ENCODE measurements at regions not wholly inside any gene's neighbourhood (a gene's known extent, or its start where the extent isn't known, plus 50 kb on each side); places are given as distances from the start of the nearest gene placed in this dataset.

DNA sequence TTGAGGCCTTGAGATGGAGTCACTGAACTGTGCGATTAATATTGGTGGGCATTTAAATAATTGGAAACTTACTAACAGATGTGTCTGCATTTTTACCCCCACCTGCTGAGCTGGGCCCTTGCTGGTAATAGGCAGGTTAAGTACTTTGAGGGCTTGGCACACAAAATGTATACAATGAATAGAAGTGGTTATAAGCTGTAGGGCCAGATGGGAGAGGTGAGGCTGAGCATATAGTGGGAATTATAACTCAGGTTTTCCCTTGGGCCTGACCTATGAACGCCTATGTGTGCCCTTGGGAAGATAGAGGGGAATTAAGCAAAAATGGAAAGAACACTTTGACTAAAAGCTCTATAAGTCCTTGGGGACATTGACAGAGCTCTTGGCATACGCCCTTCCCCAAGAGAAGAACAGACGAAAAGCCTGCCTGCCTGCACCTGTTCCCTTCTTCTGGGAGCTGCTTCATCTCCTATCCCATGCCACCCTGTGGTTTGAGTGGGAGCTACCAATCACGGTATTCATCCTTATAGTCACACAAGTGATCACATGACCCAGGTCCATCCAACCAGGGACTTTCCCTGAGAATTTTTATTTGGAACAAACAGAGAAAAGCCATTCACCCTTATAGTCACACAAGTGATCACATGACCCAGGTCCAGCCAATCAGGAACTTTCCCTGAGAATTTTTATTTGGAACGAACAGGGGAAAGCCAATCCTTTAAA is 260.7 kb upstream of the CSF3R start:
- DNase-seq = peak; percentile 9

DNA sequence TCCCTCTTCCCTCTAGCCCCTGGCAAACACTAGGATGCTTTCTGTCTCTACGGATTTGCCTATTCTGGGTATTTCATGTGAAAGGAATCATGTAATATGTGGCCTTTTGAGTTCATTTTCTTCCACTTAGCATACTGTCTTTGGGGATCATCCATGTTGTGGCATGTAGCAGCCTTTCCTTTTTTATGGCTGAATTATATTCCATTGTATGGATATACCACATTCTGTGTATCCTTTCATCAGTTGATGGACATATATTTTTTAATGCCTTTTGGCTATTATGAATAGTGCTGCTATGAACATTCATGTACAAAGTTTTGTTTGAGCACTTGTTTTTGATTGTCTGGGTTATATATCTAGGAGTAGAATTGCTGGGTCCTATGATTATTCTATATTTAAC is 258.4 kb upstream of the CSF3R start:
- no peak for DNase-seq

DNA sequence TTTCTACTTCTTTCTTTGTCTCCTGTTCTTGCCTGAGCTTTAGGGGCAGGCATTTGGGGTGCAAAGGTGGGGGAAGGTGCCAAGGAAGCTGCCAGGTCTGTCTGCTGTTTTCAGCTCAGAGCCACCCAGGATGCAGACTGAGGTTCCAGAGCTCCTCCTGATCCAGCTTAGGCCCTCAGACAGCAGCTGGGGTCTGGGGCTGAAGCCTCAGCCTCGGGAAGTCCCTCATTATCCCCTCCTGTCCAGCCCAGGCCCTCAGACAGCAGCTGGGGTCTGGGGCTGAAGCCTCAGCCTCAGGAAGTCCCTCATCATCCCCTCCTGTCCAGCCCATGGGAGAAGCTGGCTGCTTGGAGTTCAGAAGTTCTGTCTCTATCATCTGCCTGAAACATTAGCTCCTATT is 257.7 kb upstream of the CSF3R start:
- DNase-seq = no peak

DNA sequence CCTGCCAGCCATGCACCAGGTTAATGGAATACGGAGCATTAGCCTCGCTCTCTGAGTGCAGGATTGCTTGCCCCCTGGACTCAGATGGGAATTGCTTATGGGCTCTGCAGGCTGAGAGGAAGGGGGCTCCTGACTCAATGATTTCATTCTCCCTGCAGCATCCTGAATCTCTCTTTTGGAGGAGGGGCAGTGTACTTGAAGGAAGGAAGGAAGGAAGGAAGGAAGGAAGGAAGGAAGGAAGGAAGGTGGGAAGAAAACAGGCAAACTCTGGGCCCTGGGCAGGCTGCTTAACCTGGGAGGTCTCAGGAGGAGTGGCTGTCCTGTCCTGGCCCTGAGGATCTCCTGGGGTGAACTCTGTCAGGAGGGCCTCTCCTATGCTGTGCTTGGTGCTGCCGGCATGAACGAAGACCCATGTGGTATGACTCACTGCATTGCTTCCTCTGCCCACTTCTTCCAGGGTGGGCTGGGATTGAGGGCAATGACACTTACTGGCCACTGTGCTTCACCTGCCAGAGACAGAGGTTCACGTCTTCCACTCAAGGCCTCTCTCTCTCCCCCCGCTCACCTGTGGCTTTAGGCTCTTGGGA is 257.1 kb upstream of the CSF3R start:
- DNase-seq = no peak

DNA sequence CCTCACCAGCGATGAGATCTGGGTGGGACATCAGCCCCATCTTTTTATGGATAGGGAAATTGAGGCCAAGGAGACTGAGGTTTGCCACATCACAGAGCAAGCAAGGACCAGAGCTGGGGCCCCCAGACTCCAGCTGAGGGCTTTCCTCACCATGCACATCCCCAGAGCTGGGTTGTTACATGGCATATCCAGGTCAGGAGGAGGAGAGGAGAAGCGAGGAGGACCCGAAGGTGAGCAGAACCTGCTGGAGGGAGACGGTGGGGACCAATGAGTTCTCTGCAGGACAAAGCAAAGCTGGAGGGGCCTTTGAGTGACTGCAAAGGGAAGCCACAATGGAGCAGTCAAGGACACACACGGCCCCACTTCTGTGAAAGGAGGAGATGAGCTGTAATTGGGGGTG is 255.5 kb upstream of the CSF3R start:
- no peak for DNase-seq

DNA sequence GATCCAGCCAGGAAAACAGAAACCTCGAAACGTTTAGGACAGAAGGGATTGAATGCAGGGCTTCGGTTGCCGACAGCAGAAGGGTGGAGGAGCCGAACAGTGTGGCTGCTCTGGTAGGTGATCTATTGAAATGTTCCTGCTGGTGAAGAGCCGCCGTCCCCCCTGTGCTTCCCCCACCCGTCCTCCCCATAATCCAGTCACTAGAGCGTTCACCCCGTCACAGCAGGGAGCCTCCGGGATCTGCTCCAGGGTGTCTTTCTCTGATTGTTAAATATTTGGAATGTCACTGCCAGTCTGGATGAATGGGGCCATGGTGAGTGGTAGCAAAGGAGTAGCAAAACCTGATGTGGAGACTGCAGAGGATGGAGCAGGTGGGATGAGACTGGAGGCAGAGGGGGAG is 255.1 kb upstream of the CSF3R start:
- DNase-seq = peak; percentile 7

DNA sequence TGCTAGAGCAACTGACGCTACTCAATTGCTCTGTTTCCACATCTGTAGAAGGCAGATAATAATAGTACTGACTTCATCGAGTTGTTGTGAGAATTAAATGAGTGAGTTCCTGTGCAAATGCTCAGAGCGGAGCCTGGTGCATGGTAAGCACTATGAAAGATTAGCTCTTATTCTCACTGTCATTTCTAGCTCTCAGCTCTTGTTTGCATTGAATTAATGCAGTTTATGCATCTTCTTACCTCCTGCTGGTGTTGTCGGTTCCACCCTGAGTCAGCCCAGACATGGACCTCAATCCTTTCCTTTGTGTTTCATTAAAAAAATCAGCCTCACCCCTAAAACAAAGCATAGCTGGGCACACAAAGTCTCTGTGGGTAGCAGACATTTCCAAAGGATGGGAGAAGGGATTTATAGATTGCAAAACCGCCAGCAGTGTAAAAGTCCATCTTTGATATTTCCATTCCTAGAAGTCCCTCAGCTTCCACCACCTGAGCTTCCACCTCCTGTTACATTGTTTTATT is 254.4 kb upstream of the CSF3R start:
- DNase-seq = no peak

DNA sequence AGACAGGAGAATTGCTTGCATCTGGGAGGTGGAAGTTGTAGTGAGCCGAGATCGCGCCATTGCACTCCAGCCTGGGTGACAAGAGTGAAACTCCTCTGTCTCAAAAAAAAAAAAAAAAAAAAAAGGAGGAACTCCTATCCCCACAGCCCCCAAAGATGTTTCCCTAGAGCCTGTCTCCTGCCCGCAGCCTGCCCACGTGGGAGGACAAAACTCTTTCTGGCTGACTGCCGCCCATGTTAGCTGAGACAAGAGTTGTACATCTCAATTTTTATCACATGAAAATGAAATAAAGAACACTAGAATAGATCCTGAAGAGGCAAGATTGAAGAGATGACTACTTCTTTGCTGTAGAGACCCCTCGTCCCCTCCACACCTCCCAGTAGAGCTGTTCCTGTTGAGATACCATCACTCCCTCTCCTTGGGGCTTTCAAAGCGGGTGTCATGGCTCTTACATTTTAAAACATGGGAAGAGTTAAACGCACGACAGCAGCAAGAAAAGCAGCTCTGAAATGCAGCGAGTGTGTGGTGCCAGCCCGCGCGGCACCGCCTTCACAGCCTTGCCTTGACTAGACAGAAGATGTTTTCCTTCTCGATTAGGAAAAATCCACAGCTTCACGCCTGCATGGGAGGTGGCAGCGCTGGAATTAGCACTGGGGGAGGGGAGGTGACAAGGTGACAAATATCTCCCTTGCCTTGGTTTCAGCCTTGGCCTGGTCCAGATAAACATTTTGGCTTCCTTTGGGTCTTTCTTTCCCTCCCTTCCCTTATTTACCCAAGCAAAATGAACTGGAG is 253.4 kb upstream of the CSF3R start:
- no peak for DNase-seq

DNA sequence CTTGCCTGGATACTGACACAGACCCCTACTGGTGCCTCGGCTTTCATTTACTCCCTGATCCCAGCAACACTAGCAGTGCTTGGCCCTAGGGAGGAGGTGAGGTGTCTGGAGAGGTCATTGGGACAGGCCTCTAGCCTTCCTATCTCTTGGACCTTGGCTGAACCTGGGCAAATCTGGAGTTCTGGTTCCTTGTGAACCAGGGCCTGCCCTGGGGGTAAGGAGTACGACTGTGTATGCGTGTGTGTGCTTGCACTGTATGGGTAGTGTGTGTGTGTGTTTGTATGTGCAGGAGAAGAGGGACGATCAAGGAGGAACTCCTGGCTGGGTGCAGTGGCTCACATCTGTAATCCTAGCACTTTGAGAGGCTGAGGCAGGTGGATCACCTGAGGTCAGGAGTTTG is 252.7 kb upstream of the CSF3R start:
- no peak for DNase-seq

DNA sequence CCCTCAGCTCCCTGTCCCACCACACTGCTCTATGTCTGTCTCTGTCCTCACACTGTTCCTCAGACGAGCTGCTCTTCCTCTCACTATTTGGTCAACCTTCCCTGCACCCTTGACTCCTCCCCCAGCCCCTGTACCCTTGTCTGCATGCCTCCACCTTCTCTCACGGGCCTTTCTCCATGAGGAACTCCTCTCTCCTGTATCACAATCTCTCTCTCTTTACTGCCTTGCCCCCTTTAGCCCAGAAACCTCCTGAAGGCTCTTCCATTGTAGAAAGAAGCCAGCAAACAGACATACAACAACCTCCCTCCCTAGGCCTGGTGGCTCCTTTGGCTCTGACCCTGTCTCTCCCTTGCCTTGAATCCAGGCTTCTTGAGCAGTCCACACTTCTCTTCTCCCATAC is 251.6 kb upstream of the CSF3R start:
- no peak for DNase-seq

DNA sequence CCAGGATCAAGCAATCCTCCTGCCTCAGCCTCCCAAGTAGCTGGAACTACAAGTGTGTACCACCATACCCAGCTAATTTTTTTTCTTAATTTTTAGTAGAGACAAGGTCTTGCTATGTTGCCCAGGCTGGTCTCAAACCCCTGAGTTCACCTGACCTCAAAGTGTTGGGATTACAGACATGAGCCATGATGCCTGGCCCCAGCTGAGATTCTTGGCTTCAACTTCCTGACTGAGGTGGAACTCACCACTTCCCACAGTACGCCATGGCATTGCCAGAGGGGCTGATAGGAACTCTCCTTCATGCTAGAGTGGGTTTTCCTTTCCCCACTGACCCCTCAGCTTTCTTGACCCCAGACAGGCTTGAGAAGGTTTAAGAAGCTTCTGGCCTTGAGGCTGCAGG is 251.0 kb upstream of the CSF3R start:
- no peak for DNase-seq

DNA sequence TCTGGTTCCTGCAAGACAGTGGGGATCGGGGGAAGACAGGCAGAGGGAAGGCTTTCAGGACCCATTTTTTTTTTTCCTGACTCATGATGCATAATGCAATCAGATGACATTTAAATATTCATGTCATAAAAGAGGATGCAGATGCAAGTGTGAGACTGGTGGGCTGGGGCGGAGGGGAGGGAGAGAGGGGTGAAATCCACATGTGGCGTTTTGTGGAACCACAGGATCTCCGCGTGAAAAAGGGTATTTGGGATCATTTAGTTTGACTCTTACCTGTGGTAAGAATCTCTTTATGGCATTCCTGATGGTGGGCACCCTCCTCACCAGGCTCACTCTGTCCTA is 249.3 kb upstream of the CSF3R start:
- DNase-seq = no peak

DNA sequence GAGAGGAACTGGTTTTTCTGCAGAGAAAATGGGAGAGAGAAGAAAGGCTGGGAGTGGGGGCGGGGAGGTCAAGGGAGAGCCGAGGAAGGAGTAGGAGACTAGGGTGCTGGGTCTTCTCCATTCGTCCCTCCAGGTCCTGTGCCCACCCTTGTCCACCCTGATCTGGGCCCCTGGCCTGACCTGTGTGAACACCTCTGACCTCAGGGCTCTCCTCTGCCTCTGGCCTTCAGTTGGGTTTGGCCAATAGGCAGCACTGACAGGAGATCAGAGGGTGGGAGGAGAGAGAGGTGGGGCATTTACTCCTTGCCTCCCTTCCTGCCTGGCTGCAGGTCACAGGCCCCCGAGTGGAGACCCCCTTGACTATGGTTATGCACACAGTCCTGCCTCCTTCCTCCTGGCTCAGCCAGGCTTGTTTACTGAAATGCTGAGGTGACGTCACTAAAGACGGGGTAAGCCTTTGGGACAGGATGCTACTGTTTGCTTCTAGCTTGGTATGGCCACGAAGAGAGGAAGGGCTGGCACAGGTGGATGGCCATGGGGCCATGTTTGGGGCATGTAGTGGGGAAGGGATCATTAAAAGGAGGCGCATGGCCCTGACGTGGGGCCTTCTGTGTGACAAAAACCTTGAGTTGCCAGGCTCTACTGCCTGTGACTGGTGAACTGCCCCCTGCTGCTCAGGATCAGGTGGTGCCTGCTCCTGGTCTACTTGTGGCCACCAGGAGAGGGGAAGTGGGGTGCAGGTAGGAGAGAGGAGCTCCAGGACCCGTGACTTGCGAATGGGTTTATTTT is 248.7 kb upstream of the CSF3R start:
- no peak for DNase-seq

DNA sequence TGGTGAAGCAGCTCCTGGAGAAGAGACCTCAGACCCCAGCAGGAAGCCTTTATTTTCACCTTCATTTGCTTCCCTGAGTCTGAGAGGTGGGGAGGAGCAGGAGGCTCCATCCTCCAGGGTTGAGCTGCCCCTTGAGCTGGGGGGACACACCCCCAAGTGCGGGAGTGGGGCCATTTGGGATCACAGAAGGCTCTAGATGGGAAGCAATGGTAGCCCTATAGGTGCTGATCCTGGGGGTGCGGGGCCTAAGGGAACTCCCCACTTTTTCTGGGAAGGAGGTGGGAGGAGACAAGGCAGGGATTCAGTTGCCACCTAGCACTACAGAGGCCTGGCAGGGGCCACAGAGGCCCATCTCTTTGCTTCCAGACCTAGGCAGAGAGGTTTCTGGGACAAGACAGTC is 247.9 kb upstream of the CSF3R start:
- no peak for DNase-seq

DNA sequence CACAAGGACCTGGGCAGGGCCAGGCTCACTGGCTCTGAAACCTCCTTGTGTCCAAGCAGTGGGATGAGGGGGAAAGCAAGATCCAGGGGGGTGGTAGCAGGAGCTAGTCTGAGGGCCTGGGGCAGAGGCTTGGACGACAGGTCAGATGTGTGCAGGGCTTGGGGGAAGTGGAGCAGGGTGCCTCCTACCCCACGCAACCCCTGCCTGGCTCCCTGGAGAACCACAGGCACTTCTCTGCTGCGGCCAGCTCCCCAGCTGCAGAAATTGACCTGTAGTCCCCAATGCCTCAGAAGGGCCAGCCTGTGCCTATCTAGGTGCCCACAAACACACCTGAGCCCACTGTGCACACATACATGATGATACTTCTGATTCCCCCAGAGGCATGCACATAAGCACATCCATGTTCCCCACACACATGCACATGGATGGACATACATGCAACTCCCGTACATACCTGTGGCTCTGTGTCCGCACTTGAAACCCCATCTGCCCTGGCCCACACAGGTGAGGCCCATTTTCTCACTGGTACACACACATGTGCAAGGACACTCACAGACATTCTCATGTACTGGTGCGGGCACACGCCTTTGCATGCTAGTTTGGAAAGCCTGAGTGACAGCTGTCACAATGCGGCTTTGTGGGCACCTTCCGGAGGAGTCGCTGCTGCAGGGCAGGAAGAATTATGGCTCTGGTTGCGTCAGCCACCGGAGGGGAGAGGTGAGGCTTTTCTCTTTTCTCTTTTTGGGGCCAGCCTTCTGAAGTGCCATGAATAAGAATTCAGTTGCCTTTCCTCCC is 247.2 kb upstream of the CSF3R start:
- no peak for DNase-seq

DNA sequence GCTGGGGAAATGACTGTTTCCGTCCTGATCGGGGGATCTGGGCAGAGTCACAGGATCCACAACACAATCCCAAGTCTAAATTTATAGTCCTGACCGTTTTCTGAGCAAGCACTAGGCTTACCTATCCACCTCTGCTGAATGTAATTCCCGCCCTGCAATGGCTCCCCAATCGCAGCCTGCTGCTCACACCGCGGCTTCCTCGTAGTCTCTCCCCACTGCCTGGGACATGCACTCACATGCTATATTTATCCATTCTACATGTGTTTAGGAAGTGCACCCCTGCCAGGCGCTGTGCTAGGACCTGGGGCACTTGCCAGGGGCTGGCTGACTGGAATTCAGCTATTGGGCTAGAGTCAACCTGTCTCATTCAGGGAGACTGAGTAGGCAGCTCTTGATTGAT is 246.6 kb upstream of the CSF3R start:
- DNase-seq = no peak

DNA sequence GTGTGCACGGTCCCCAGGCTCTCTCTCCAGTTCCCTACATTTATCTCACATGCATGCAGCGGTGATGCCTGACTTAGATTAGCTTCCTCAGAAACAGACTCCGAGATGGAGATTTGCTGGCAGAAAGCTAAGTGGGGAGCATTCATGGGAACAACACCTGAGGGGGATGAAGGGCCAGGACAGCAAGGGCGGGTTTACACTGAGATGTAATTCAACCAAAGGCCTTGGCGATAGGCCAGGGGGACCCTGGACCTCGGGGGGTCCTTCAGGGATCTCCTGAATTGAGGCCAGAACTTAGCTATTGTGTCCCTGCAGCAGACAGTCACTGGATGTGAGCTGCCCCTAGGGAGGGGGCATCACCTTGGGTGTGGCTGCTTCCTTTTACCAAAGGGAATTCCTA is 246.1 kb upstream of the CSF3R start:
- DNase-seq = no peak

DNA sequence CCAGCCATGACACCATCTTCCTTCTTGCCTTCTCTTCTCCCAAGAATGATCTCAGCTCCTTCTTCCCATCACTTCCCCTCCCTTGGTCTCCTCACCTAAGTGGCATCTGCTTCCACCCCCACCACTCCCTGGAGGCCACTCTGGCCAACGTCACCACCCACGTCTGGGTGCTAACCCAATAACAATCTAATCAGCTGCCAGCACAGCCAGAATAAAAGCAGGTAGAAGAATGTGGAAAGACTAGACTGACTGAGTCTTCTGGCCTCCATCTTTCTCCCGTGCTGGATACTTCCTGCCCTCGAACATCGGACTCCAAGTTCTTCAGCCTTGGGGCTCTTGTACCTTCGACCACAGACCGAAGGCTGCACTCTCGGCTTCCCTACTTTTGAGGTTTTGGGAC is 245.3 kb upstream of the CSF3R start:
- DNase-seq = no peak

DNA sequence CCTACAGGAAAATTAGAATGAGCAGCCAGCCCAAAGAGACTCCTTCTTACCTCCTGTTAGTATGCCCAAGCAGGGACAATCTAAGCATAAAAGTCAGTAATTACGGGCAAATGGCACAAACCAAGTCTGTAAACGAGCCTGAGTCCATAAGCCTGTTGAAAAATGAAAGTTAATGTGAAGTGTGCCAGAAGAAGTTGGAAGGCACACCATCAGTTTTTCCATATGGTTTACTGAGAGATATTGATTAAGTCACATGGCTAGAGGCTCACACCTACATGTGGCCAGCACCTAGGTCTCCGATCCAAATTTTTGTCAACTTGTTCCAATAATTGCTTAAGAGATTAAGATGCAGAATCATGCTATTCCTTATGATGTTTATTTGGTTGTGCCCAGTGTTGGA is 242.4 kb upstream of the CSF3R start:
- DNase-seq = no peak

DNA sequence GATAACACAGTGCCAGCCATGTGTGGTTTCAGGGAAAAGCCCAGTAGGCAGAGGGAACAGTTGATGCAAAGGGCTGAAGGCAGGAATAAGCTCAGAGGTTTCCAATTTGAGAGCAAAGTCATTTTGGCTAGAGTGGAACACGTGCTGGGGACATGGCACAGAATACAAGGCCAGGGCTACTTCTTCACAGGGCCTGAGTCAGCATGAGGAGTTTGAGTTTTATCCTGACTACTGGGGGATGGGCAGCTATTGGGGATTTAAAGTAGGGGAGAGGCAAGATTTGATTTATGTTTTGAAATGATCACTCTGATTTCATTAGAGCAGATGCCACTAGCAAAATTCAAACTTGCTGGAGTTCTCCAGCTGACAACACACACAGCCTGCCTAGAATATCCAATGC is 241.1 kb upstream of the CSF3R start:
- no peak for DNase-seq

DNA sequence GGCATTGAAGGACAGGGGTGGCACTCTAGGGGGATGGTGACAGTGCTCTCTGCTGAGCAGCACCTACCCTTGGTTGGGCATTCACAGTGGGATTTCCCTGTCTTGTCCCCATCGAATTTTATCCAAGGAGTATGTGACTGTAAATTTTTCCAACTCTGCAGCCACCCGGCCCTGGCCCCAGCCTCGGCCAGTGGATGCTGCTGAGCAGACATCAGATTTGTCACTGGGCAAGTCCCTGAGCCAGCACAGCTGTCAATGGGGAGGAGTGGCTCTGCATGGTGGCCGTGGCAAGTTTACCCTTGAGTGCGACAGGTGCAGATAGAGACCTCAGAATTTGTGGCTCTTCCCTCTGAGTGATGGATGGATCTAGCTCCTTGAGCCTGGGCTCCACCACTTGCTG is 240.2 kb upstream of the CSF3R start:
- no peak for DNase-seq

DNA sequence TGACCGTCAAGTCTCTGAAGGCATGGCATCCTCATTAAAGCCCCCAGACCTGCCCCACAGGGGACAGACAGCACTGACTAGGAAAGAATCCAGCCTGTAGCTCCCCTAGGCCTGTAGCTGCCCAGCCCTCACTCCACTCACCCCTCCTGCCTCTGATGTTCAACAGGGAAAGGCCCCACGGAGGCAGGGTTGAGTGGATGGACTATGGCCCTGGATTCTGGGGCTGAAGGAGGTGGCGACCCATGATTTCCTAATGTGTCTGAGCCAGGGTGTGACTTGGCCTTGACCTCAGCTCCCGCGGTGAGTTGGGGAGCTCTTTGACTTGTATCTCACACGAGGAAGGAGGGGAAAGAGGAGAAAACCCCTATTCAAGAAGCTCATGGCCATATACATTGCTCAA is 238.5 kb upstream of the CSF3R start:
- DNase-seq = no peak

DNA sequence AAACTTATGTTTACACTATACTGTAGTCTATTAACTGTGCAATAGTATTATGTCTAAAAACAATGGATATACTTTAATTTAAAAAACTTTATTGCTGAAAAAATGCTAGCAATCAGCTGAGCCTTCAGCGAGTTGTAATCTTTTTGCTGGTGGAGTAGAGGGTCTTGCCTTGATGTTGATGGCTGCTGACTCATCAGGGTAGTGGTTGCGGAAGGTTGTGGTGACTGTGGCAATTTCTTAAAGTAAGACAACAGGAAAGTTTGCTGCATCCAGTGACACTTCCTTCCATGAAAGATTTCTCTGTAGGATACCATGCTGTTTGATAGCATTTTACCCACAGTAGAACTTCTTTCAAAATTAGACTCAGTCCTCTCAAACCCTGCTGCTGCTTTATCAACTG is 234.7 kb upstream of the CSF3R start:
- no peak for DNase-seq

Measured in eye (tissue), 1 donor.